IPS-NIHi7 (cell line): ENCODE measurements at regions not wholly inside any gene's neighbourhood (a gene's known extent, or its start where the extent isn't known, plus 50 kb on each side); places are given as distances from the start of the nearest gene placed in this dataset.

Experiments used
- DNase-seq: peaks from one replicate; pipeline ENCODE4 v3.0.0; 2012; ENCODE audit warnings: mixed read lengths; ENCODE audit errors: extremely low spot score

DNA sequence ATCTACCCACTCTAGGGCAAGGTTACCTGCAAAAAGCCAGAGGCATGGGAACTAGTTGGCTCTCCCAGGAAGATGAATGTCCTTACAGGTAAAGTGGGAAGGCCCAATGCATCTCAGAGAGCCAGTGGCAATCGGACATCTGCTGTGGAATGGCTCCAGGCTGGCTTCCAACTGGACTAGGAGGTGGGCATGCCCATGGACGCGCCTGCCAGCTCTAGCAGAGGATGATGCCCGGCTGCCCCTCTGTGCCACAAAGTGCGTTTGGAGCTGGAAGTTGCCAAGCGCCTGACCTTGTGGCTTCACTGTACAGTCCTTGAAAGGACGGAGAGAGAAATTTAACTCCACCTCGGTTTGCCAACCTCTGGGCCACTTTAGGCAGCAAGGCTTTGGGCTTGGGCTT, 84.4 kb downstream of the NR2F2 start:
- DNase-seq, result no peak

DNA sequence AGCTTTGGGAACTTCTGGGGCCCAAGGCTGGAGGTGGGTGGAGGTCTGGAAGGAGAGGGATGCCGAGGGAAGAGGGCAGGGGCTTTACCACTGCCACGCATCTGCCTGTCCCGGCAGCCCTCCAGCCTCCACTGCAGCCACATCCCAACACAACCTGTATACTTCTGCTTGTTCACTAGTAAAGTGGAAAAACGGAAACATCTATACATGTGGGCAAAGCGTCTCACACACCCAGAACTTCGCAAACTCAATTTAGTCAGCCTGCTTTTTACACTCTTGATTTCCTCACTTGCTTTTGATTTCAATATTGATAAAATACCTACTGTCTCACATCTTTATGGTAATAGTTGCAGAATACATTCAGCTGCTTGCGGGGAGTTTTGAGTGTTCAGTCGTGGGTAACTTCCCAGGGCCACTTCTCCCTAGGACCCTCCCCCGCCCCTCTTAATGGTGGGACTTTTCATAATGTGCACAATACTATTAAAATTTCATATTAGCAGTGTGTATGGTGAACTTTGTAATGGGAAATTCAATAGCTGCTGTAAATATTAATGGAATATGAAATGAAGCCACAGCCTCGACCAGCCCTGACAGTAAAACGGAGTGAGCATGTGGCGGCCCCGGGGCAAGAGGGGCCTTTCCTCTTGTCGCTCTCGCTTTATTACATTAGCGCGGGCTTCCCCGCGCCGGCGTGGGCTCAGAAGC, 85.2 kb downstream of the NR2F2 start:
- no peak for DNase-seq

DNA sequence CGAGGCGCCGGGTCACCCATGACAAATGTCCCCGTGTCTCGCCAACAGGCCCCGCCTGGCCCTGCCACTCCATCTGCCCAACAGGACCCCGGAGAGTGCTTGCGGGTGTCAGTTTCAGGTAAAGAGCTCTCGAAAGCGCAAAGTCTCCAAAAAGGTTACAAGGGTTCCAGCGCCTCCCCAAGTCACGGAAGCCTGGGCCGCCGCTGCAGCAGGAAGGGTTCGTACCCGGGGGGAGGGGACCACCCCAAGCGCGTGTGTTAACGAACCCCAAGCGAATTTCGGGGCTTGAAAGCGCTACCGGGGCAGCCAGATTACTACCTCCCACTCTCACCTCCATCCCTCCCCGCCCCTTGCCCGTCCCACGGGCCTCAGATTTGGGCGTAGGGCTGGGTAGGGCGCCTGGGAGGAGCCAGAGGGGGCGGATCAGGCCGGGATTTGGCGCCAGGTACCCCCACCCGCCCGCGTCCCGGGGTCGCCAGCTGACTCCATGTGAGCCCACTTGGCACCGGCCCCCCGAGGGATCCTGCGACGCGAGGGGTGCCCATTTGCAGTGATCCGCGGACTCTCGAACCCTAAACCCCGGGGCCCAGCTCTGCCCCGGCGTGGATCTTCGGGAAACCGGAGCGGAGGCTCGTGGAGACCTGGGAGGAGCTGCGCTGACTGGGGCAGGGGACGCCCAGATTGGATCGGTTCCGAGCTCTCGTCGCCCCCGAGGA, 85.9 kb downstream of the NR2F2 start:
- DNase-seq, result peak; percentile 54

DNA sequence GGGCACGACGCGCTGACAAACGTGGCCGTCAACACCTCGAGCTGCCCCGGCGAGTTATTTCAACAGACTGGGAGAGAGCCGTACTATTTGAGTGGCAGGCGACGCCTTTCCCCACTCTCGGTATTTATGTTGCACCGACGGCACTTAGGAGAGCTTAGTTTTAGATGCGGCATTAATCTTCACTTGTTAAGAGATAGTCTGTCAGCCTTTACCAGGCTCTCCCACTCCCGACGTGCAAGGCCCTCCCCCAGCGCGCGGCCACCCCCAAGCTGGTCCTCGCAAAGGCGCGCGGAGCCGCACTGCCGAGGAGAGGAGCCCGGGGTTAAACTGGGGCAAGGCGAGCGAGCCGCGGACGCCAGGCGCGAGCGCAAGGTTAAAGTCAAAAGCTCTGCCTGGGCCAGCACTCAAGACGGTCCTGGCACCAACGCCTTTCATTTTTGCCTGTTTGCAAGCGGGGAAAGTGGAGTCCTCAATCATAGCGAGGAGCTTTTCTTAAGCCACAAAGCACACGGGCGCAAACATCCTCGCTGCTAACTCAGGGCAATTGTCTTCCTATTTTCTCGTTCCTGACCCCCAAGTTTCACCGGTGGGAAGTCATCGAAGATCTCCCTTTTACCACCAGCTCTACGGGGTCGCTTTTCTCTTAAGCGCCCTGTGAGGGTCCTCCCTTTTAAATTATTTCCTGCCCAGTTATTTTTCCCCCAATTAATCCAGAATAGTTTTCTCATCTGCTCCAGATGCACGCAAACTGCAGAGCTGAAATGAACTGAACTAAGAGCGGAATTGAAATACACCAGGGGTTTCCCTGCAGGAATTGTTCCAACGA, 86.6 kb downstream of the NR2F2 start:
- DNase-seq, result peak; percentile 50

DNA sequence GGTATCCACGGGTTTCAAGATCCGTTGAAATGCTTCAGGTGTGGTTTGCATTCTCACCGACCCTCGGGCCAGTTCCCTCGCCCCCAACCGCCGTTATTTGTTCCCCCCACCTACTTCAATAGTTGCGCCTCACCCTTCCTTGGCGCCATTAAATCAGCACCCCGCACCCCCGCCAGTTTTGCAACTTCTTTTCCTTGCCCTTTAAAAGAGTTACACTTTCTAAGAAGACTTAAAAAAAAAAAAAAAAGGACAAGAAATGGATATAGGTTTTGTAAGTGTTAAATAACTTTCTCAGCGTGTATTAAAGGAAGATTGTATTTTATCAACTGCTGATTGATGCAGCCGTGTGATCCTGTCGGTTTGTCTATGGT, 87.2 kb downstream of the NR2F2 start:
- DNase-seq, result no peak

DNA sequence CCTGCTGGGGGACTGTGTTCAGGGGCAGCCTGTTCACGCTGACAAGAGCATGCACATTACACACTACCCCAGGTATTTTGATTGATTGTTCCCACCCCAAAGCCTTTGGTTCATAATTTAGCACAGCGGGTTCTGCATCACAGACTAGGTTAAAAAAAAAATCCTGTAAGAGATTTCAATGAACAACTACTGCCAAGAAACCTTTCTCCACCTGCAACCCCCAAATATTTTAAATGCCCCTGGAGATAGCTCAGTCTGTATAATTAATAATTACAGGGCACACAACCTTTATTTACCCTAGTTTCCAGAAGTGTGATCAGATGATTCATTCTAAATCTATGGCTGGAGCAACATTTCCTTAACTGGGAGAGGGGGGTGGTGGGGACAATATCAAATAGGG, 87.6 kb downstream of the NR2F2 start:
- DNase-seq, result no peak

DNA sequence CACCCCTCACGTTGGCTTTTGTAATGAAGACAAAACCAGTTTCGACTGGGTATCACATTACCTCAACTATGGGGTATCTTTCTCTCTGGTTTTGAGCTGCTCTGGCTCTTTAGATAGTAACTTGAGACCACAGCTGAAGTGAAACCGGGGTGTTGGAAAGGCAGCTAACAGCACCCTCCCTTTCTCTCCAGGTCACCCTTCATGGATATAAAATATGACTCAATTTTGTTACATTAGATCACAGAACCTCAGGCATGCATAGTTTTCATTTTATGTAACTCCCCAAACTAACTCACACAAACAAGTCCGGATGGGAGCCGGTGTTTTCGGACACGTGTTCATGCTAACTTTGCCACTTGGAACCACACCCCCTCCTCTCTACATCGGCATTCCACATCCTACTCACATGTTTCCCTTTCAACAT, 90.7 kb downstream of the NR2F2 start:
- DNase-seq, result no peak

DNA sequence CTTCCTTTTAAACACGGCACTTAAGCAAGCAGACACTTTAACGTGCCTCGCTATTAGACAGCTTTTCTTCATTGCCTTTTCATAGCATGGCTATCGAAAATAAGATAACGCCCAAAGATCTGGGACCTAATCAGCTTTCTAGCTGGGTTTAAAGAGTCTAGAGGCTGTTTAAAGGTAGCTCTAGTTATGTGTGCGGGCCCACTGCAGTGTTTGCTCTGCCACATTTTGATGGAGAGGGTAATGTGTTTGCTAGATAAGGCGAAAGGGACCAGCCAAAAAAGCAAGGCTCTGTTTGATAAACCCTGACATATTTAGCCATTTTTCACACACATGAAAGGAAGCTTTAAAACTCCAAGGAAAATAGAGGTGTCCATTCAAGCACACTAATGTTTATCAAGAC, 91.6 kb downstream of the NR2F2 start:
- no peak for DNase-seq

DNA sequence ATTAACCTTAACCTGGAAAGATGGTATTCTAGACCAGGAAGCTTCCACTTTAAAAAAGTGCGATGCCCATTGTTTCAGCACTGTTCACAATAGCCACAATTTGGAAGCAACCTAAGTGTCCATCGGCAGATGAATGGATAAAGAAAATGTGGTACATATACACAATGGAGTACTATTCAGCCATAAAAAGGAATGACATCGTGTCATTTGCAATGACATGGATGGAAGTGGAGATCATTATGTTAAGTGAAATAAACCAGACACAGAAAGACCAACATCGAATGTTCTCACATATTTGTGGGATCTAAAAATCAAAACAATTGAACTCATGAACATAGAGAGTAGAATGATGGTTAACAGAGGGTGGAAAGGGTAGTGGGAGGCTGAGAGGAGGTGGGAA, 94.2 kb downstream of the NR2F2 start:
- no peak for DNase-seq

DNA sequence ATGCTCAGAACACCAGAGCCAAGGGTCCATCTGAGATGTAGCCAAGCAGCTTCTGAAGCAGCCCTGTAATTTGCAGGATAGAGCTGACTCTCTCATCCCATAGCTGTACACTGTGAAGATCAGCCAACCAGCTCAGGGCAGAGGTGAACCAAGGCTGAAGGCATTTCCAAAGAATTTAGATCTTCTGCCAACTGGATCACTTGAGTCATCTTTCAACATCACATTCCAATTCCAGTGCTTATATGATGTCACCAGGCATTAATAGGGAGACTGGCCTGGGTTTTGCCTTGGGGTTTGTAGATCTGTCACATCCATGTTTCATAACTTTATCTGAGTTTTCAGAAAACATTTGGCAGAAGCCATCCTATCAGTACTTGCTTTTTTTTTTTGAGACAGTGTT, 98.2 kb downstream of the NR2F2 start:
- DNase-seq, result no peak

DNA sequence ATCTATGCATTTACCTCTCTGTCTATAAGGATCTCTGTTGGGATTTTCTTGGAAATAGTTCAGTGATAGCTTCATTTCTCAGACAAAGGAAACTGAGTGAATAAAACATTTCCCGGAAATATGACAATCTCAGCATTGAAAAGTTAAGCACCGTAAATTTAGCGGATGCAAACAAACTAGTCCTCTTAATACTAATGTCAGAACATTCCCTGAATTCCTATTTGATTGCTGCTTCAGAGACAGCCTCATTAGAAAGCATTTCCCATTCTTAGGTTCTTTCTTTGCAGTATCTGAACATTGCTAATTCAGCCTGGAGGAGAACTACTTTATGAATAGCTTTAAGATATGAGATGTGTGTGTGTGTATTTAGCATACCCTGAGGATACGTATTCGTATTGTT, 101.3 kb downstream of the NR2F2 start:
- DNase-seq, result no peak

DNA sequence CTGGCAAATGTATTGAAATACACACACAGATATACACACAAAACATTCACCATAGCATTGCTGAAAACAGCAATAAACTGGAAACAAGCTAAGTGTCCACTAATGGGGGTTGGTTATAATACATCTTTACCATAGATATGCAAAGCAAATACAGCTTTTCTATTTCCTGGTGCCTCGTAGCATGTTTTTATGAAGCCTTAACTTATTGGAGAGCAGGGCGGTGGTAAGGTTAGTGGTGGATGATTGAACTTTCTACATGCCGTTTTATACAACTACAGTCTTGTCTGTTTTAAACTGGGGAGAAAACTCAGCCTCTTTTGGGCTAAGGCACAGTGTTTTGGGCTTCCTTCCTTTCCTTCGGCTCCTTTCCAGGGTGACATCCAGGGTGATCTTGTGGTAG, 104.5 kb downstream of the NR2F2 start:
- no peak for DNase-seq

DNA sequence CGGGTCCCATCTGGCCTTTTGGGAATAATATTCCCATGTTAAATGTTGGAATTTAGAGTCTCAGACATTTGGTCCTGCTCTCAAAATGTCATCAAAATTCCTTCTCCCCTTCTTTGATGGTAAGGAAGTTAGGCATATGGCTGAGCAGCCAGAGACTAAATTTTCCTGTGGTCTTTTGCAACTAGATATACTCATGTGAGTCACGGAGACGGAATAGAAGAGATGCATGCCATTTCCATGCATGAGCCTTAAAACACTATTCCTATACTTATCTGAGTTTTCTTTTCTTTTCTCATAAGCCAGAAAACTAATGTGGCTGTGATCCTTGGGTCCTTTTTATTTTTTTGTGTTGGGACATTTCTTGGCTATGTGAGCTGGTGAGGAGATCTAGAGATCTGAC, 105.3 kb downstream of the NR2F2 start:
- DNase-seq, result no peak

DNA sequence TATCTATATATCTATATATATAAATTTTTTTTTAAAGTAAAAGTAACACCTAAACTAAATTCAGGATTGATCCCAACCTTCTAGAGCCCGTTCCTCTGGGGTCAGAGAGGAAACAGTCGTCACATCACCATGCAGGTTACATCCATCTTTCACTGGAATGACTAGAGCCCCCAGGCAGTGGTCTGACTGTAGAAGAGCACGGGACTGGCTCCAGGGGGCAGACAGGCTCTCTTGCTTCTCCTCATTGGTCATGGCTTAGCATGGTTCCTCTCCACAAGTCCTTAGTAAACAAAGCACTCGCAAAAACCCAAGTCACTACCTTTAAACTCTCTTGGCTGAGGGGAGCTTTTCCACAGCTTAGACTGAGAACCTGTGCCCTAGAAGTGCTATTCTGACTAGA, 110.5 kb downstream of the NR2F2 start:
- no peak for DNase-seq

DNA sequence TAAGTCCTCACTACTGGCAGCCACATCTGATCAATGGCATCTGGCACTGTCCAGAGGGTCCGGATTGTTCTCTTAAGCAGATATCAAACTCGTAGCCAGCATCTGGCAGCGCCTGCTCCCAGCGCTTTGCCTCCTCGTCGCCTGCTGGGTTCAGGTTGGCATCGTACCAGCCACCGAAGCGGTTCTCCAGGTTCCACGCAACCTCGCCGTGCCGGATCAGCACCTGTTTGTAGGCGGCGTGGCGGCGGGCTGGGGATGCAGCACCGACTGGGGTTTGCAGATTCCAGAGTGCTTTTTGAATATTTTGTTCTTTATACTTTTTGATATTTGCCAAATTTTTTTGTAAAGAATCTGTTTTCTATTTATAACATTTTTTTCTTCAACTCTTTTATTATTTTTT, 111.6 kb downstream of the NR2F2 start:
- no peak for DNase-seq

DNA sequence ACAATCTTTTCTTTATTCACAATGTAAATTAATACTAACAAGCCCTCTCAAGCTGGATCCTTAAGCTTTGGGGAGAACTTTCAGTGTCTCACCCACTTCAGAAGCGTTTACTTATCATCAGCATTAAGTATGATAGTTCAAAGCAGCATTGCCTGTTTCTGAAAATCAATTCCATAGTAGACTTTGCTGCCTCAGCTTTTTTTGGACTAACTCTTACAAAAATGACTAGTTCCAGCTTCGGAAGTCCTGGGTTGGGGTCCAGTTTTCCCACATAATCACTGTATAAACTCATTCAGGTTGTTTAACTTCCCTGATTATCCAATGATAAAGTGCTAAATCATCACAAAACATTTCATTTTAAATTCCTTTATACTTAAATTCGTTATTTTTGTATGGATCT, 114.4 kb downstream of the NR2F2 start:
- DNase-seq, result no peak

DNA sequence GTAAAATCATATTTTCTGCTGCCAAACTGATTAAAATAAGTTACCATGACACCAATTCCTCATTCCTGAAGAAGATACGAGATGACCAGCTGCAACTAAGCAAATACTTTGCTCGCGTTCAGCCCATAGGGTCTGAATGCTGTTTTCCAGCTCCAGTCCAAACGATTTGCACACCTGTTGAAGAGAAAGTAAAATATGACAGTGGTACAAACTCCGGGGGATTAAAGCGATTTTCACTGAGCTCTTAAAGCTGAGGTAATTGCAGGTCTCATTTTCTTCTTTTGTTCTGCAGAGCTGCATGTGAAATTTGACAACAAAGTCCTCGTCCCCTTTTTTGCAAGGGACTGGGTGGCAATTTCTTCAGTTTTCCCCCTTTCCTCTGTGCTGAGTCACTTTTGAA, 118.4 kb downstream of the NR2F2 start:
- no peak for DNase-seq

DNA sequence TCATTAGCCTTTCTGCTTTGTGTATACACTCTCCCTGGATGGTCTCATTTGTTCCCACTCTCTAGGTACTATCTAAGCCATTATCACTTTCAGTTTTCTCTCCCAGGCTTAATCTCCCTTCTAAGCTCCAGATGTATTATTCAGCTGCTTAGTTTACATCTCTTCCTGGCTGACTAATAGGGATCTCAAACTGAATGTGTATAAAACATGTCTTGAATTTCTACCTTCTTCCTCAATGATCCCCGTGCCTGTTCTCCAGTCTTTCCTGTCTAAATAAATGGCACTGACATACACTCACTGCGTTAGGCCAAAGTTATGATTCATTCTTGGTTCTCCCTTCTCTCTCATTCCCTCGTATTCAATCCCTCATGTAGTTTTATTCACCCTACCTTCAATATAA, 127.3 kb downstream of the NR2F2 start:
- DNase-seq, result no peak

DNA sequence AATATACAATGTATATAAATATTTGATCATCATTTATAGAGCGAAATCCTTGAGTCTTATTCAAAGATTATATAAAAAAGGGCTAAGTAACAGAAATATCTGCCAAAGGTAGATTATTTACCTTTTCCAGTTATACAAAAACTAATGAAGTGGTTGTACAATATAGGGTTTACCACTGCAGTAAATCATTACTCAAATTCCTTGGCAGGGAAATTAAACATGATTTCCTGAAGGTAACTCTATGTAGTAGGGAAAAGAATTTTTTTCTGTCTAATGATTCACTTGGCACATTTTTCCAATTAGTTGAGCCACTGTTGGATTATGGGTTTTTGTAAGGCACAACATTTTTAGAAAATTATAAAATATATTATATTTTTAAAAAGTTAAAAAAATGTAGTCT, 129.6 kb downstream of the NR2F2 start:
- DNase-seq, result no peak

DNA sequence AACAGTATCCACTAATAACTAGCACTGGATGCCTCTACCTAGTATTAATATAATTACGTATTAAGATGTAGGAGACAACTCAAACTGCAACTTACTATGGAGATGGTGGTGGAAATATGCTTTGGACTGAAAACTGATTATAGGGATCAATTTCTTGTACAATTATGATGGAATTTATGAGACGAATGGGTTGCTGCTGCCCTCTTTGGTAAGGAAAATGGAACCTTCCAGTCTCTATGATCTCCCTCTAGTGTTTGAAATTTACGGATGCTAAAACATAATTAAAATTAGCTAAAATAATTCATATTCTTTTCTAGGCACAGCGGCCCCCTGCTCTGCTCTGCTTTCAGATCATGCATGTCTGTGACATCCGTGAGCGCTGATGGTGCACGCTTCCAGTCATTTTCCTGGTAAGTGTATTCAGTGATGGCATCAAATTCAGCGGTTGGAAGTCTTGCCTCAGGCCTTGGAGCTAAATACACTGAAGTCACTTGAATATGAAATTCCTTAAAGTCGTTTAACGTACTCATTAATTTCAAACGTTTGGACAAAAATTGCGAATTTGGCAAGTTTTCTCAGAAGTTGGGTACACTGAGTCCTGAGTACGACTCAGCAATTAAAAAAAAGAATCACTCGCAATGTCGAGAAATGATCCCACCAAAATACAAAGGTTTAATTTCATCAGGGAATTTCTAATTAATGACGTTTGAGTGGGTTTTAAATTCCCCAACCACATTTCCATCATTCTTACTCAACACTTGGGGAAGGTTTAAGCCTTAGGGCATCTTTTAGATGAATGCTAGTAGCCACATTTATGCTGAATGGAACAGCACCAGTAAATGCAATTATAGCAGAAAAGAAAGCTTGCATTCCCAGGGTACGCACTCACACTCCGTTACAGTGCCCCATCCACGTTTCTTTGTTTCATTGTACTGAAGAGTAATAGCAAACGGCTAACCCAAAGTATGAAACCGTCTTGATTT, 132.6 kb downstream of the NR2F2 start:
- no peak for DNase-seq

DNA sequence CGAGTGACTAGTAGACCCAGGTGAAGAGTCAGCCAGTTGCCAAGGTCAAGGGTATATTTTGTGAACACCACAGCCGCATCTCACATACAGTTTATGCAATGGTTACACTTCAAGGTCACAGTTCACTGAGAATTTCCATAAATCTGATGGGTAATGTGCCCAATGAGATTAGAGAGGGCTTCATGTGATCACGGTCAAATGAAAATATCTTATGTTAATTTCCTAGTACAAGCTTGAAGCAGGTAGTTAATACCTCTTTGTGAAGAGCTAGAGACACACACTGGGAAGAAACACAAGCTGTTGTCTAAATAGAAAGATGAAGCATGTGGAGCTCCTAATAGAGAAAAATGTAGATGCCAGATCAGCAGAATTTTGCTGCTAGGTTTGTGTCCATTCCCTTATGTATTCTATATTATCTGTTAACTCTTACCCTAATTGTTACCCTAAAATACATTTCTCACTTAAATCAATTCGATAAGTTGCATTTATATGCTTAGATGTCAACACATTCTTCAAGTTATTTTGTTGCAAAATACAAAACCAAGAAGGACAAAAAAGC, 136.0 kb downstream of the NR2F2 start:
- no peak for DNase-seq
